ENCODE measurements at regions not wholly inside any gene's neighbourhood (a gene's known extent, or its start where the extent isn't known, plus 50 kb on each side); places are given as distances from the start of the nearest gene placed in this dataset.
"Not testable (repeated sequence)": the region's sequence is repeated elsewhere in the genome, so short reads cannot be mapped to it uniquely, and the experiment has no call there.

DNA sequence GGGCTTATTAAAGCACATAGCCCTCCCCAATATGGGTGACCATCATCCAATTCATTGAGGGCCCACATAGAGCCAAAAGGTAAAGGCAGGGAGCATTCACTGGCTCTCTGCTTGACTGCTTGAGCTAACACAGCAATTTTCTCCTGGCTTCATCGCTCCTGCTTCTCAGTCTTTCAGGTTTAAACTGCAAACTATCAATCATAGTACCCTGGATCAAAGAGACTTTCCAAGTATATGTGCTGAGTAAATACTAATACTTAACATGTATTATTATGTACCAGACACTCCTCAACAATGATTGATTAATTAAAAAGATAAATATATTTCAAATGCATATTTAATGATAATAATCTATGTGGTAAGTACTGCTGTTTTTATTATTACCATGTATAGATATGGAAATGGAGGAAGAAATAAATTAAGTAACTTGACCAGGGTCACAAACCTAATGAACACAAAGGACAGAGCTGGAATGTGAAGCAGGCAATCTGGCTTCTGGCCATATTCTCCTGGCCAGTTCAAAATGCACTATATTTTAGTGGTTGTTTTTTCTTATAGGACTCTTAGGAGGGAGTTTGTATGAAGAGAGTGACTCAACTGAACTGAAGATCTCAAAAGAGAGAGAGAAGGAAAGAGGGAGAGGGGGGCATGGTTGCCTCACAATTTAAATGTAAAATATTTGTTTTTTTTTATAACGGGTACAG lies 1197.3 kb downstream of the TECRL start:
- in situ Hi-C loops (cut with HindIII; ENCODE audit: low sequenced_read_pairs) = no loop called here
- no peak for DNase-seq (ENCODE audit: low spot score)

- DNase-seq (ENCODE audit: low spot score) = no peak
- in situ Hi-C loops (cut with HindIII; ENCODE audit: low sequenced_read_pairs) = no loop called here
Measured at GRCh38 chr4:63211375-63211774, 1197.9 kb downstream of the TECRL start.

DNA sequence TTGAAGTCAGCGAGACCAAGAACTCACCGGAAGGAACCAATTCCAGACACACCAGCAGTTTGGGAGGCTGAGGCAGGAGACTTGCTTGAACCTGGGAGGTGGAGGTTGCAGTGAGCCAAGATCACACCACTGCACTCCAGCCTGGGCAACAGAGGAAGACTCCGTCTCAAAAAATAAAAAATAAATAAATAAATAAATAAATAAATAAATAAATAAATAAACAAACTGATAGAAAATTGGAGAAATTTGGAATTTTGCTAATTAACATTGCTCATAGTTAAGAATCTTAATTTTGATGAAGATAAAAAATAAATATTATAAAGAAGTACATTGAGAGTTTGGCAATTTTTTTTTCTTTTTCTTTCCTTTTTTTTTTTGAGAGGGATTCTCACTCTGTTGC lies 1216.2 kb downstream of the TECRL start:
- DNase-seq (ENCODE audit: low spot score); in situ Hi-C loops (cut with HindIII; ENCODE audit: low sequenced_read_pairs): not testable (repeated sequence)

DNA sequence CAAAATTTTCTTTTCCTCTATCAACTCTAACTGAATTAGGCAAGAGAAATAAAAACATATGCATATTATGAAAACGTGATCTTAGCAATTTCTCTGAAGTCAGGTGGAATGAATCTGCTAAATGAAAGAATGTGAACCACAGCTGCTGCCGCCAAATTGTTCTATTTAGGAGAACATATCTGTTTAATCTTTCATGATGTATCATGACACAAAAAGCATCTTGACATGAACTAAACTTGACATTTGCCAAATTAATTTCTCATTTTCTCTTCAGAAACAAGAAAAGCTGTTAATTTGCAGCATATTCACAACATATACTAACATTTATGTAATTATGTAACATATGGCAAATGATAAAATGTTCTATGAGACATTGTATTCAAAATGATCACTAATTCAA lies 1237.9 kb downstream of the TECRL start:
- no peak for DNase-seq (ENCODE audit: low spot score)
- in situ Hi-C loops (cut with HindIII; ENCODE audit: low sequenced_read_pairs) = no loop called here

- DNase-seq (ENCODE audit: low spot score) = no peak
- in situ Hi-C loops (cut with HindIII; ENCODE audit: low sequenced_read_pairs) = no loop called here
Measured at GRCh38 chr4:63170923-63171322, 1238.3 kb downstream of the TECRL start.

DNA sequence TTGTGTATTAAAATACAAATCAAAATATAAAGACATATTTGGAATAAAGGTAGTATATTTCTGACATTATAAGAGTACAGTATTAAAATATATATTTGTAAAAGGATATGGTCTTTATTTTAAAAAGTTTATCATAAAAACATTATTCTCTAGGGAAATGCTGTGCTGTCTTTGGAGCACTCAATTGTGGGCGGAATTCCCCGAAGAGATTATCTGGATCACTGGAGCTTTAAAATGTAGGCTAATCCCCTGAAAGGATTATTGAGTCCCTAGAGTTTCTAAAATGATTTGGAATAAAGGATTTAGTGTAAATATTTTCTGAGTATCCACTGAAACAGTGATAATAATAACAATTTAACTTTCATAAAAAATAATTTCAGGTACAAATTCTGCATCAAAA lies 1239.4 kb downstream of the TECRL start:
- in situ Hi-C loops (cut with HindIII; ENCODE audit: low sequenced_read_pairs) = no loop called here
- DNase-seq (ENCODE audit: low spot score) = no peak

DNA sequence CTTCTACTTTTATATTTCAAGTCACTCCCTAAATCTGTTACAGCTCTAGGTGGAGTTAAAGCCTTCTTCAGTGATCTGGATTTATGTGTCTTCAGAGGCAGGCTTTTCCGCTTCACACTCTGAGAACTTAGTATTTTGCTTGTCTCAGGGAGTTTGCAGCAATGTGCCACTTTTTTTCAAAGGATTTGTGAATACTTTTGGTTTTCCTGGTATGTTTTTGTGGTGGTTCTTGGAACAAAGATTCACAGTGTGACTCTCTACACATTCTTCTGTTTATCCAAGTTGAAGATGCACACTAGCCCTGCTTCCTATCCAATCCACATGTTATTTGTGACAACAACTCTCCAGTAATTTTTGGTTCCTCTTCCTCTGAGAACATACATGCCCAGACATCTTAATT lies 1253.7 kb downstream of the TECRL start:
- in situ Hi-C loops (cut with HindIII; ENCODE audit: low sequenced_read_pairs) = no loop called here
- no peak for DNase-seq (ENCODE audit: low spot score)

DNA sequence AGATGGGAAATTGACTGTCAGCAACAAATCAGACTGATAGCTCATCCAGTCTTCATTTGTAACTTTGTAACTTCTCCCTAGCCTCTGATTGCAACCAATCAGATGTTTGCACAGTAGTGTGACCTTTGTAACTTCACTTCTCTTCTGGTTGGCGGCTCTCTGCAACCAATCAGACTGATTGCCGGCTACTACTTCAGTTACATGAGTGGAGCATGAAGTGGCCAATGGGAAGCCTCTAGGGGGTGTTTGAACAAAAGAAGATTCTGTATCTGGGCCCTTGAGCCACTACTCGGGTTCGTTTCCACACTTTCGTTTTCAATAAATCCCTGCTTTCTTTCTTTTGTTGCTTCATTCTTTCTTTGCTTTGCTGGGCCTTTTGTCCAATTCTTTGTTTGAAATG lies 1285.8 kb downstream of the TECRL start:
- in situ Hi-C loops (cut with HindIII; ENCODE audit: low sequenced_read_pairs) = no loop called here
- DNase-seq (ENCODE audit: low spot score) = no peak

DNA sequence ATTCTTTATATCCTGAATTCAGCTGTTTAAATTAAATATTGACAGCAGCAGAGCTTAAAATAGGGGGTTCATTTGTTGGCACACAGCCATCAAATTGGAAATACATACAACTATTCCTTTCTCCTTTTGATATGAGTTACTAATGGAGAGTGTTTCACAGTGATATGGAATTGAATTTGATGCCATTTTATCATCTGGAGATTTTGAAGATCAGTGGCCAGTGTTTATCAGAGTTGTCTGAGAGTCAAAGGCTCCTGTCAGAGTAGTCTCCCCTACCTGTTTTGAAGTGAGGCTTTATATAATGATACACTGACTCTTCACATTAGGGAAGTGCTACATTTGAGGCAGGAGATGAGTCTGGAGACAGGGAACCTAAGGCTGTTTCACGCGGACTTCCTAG lies 1286.3 kb downstream of the TECRL start:
- no peak for DNase-seq (ENCODE audit: low spot score)
- in situ Hi-C loops (cut with HindIII; ENCODE audit: low sequenced_read_pairs) = no loop called here

DNA sequence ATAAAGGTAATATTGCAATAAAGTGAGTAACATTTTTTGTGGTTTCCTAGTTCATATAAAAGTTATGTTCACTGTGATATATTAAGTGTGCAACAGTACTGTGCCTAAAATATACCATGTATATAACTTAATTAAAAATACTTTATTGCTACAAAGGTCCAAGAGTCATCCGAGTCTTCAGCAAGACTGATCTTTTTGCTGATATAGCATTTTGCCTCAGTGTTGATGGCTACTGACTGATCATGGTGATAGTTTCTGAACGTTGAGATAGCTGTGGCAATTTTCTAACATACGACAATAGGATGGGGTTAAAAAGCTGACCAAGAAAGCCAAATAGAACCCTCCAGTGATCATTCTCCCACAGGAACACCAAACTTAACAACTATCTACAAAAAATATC lies 1302.7 kb downstream of the TECRL start:
- in situ Hi-C loops (cut with HindIII; ENCODE audit: low sequenced_read_pairs) = no loop called here

DNA sequence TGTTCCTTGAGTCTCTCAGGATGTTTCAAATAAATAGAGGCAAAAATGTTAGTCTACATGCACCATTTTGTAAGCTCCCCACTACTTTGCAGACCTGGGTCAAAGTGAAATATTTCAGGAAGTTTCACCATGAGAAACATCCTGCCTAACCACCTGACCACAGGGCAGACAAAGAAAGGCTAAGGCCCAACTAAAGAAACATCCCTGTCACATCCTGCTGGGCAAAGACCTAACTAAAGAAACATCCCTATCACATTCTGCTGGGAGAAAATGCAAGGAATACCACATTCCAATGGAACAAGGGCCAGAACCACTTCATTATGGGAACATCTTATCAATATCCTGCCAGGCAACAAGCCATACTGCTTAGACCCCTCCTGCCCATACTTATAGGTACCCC lies 1303.4 kb downstream of the TECRL start:
- in situ Hi-C loops (cut with HindIII; ENCODE audit: low sequenced_read_pairs) = no loop called here
- no peak for DNase-seq (ENCODE audit: low spot score)

More for the DNA sequence above, 1302.7 kb downstream of the TECRL start:
- DNase-seq (ENCODE audit: low spot score) = no peak

GRCh38 chr4:63090641-63091040 lies 1318.6 kb downstream of the TECRL start:
- DNase-seq (ENCODE audit: low spot score) = no peak
- in situ Hi-C loops (cut with HindIII; ENCODE audit: low sequenced_read_pairs) = no loop called here

- DNase-seq (ENCODE audit: low spot score) = no peak
- in situ Hi-C loops (cut with HindIII; ENCODE audit: low sequenced_read_pairs) = no loop called here
Measured at GRCh38 chr4:63085091-63085490, 1324.2 kb downstream of the TECRL start.

DNA sequence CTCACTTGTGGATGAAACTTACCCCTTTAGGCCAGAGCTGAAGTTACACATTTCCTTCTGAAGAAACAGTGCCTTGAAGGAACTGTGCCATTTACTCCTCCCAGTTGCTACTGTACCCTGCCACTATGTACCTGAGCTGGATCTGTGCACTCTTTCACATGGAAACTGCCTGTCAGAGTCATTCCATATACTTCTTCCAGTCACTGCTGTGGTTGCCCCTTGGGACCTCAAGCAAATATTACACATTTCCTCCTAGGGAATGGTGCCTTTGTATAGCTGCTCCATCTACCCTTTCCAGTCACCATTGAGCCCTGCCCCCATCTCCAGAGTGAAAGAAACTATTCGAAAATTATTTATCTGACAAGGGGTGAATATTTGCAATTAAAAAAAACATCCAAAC lies 1328.3 kb downstream of the TECRL start:
- in situ Hi-C loops (cut with HindIII; ENCODE audit: low sequenced_read_pairs) = no loop called here
- DNase-seq (ENCODE audit: low spot score) = no peak

DNA sequence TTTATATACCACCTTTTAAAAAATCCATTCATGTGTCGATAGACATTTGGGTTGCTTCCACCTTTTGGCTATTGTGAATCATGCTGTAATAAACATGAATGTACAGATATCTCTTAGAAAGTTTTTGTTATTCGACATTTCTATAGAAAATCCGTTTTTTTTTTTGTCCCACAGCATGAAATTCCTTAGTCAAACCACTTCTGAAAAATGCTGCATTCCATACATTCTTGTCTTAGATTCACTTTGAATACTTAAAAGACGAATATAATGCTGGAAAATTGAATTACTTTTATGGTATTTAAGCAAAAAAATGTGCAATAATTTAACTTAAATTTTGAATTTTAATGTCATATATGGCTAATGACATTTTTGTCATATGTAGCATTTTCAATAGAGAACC lies 1345.5 kb downstream of the TECRL start:
- in situ Hi-C loops (cut with HindIII; ENCODE audit: low sequenced_read_pairs) = no loop called here
- no peak for DNase-seq (ENCODE audit: low spot score)

DNA sequence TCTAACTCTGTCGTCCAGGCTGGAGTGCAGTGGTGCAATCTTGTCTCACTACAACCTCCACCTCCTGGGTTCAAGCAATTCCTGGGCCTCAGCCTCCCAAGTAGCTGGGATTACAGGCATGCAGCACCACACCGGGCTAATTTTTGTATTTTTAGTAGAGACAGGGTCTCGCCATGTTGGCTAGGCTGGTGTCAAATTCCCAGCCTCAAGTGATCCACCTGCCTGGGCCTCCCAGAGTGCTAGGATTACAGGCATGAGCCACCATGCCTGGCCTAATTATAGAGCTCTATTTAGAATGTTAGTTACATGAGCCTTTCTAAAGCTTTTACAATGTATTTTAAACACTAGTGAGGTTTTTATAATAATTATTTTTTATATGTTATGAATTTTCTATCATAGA lies 1346.4 kb downstream of the TECRL start:
- DNase-seq (ENCODE audit: low spot score); in situ Hi-C loops (cut with HindIII; ENCODE audit: low sequenced_read_pairs): not testable (repeated sequence)

- DNase-seq (ENCODE audit: low spot score) = no peak
- in situ Hi-C loops (cut with HindIII; ENCODE audit: low sequenced_read_pairs) = no loop called here
Measured at GRCh38 chr4:63049726-63050125, 1359.5 kb downstream of the TECRL start.

- no peak for DNase-seq (ENCODE audit: low spot score)
- in situ Hi-C loops (cut with HindIII; ENCODE audit: low sequenced_read_pairs) = no loop called here
Measured at GRCh38 chr4:63049278-63049677, 1360.0 kb downstream of the TECRL start.

- DNase-seq (ENCODE audit: low spot score) = no peak
- in situ Hi-C loops (cut with HindIII; ENCODE audit: low sequenced_read_pairs) = no loop called here
Measured at GRCh38 chr4:63036159-63036866, 1372.9 kb downstream of the TECRL start.

DNA sequence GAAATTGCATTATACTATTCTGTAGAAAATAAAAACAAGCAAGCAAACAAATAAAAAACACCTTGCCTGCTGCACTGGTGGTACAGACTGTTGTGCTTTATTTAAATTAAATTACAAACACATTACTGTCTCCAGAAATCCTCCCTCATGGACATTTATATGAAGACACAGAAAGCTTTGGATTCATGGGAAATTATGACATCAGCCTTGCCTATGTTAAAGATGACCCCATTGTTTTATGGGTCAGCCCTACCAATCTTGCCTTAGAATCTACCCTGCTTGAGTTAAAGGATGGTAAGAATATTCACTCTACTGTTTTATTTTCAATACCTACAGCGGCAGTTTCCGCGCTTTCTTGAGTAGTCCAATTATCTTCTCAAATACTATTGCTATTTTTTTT lies 1379.9 kb downstream of the TECRL start:
- DNase-seq (ENCODE audit: low spot score) = no peak
- in situ Hi-C loops (cut with HindIII; ENCODE audit: low sequenced_read_pairs) = no loop called here

DNA sequence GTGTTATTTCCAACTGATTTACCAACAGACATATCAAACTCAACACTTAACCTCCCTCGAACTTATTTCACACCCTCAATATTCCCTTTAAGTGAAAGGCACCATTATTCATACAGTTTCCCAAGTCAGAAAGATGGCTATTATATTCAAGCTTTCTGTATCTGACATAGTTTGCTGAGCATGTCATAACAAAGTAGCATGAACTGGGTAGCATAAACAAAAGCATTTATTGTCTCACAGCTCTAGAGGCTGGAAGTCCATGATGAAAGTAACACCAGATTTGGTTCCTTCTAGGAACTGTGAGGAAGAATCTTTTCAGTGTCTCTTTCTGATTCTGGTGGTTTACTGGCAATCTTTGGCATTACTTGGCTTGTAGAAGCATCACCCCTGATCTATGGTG lies 1388.6 kb downstream of the TECRL start:
- DNase-seq (ENCODE audit: low spot score) = no peak
- in situ Hi-C loops (cut with HindIII; ENCODE audit: low sequenced_read_pairs) = no loop called here

Measured in G401 (cell line).